NOMO-1 treated with DMSO at 0.1 percent for 48 hours (cell line): ENCODE measurements at regions not wholly inside any gene's neighbourhood (a gene's known extent, or its start where the extent isn't known, plus 50 kb on each side); places are given as distances from the start of the nearest gene placed in this dataset.
"Not testable (repeated sequence)": the region's sequence is repeated elsewhere in the genome, so short reads cannot be mapped to it uniquely, and the experiment has no call there.

ENCODE experiments used
- DNase-seq: peaks from one replicate; lab custom pipeline; 2025; ENCODE audit not compliant: unreplicated experiment; lab: John Stamatoyannopoulos, UW

DNA sequence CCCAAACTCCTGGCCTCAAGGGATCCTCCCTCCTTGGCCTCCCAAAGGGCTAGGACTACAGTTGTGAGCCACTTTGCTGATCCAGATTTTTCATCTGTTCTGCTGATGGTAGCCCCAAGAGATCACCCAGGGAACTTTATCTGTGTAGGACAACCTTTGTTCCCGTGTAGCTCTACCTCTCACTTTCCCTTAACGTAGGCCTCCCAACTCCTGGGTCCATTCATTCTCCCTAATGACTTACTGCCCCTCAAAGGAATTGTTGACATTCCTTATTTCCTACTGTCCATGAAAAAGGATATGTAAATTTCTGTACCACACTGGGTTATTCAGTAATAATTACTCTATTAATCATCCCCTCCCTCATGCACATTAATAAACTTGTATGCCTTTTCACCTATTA is 51.0 kb upstream of the PHF24 start:
- no peak for DNase-seq

DNA sequence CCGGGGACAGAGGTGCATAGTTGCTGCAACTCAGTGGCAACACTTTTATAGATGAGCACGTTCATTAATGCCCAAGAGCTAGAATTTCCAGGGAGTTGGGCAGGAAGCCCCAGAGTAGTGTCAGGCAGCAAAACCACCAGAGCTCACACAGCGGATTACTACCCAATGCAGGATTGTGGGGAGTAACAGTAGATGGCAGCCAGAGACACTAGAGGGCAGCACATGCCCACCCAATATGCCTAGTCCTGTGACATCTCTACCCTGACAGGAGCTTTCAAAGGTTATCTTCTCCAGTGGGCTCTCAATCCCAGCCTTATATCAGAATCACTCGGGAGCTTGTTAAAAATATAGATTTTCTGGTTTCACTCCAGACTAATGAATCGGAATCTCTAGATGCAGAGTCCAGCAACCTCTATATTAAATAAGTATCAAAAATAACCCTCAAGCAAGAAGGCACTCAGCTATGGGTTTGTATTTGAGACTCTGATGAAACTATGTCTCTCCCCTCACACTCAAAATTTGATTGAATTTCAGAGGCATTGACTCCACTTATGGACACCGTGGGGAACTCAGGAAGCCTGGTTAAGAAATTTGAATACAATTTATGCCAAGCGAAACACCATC is 58.4 kb upstream of the PHF24 start:
- peak; percentile 79 for DNase-seq

DNA sequence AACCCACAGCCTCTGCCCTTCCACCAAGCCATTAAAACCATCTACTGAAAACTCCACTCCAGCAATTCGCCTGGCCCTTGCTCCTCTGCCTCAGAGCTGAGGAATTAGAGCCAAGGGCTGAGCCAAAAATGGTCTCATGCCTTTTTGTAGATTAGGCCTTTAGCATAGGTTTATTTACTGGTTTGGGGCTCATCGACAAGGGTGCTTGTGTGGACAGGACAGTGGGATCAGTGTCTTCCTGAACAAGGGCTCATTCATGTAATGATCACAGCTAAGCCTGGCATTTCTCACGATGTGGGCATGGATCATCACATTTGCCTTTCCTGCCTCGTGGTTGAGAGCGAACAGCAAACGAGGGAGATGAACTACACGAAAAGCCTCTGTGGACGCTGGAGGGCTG is 59.2 kb upstream of the PHF24 start:
- no peak for DNase-seq

DNA sequence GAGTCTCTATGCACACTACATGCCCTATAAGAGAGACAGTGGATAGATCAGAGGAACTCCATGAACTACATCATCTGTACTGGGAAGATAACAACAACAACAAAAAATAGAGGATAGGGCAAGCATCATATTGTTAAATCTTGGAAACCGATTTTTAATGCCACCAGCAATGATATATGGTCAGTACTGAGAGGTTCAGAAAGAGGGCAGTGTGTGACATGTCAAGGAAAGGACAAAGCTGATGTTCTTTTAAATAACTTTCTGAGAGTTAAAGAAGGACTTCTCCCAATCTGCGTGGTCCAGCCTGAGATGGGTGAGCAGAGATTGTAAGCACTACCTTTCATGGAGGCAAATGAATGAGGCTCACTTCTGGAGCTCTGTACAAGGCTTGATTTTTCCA is 62.0 kb upstream of the PHF24 start:
- DNase-seq: no peak

DNA sequence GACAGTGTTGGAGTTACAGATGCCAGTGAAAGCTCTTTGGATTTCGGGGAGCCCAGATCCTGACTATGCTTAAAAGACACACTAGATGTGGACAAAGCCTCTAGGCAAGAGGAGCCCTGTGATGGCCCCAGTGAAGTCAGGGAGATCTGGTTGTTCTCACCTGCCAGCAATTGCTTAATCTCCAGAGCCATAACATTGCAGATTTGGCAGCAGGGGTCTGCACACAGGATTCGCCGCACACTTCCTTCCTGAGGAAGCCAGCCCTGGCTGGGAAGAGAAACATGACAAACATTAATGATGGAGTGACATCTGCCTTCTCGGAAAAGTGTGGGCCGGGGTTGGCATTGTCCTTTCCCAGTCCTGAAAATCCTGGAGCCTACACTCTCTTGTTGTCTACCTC is 65.2 kb upstream of the PHF24 start:
- DNase-seq: no peak

DNA sequence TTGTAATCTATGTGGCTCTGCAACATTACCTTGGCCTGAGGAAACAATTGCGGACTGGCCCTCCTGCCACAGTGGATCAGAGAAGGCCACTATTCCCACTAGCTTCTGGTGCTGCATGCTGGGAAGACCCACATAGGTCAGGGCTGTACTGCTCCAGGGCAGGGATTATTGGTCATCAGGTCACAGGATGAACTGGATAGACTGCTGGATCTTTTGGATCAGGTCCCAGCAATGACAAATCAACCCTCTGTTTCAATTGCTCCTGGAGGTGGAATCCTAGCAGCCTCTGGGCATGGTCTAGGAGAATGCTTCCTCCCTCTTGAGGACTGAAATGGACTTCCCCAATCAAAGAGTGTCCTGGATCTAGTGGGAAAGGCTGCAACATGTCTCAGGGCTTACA is 66.7 kb upstream of the PHF24 start:
- DNase-seq: no peak

DNA sequence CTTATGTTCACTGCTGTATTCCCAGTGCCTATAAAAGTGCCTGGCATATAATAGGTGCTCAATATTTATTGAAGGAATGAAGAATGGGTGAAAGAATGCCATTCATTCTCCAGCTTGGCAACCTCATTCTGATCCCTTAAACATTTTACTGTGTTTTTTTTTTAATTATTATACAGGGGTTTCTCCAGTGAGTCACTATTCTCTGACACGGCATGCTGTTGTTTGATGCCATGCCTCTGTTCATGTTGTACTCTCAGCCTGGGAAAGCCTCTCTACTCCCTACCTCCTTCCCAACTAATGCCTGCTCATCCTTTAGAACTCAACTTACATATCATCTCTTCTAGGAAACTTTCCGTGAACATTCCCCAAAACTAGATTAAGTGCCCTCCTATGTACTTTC is 70.2 kb upstream of the PHF24 start:
- DNase-seq: no peak

DNA sequence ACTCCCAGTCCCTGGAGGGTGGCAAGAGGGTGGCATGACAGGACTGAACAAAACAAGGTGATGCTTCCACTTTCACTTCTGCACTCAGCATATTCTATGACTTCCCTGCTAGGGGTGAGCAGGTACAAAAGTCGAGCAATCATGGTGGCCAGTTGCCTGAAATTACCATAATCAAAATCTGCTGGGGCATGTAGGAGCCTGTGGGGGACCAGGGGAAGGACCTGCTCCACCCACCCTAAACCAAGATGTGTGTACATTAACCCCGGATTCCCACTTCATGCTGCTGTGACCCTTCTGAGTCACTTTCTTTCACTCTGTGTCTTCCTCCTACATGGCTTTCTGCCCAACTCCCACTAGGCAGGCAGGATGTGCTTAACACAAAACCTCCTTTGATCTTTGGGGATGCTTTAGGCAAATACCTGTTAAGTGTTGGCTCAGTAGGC is 73.3 kb upstream of the PHF24 start:
- no peak for DNase-seq

DNA sequence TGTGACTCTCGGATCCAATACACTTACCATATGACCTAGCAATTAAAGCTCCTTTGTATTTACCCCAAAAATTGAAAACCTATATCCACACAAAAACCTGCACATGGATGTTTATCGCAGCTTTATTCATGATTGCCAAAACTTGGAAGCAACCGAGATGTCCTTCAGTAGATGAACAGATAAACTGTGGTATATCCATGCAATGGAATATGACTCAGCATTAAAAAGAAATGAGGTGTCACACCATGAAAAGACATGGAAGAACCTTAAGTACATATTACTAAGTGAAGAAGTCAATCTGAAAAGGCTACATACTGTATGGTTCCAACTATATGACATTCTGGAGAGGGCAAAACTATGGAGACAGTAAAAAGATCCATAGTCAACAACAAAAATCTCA is 82.0 kb upstream of the PHF24 start:
- DNase-seq: no peak

DNA sequence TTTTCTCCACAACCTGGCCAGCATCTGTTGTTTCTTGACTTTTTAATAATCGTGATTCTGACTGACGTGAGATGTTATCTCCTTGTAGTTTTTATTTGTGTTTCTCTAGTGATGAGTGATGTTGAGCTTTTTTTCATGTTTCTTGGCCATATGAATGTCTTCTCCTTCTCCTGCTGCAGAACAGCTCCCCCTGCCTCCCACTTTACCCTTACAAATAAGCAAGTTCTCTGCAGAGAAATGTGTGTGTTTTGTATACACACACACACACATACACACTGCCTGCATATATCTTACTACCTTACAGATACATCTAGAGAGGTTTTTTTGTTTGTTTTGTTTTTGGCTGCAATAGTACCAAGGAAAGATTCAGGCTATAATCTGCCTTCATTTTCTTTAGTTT is 88.7 kb upstream of the PHF24 start:
- DNase-seq: peak; percentile 5

DNA sequence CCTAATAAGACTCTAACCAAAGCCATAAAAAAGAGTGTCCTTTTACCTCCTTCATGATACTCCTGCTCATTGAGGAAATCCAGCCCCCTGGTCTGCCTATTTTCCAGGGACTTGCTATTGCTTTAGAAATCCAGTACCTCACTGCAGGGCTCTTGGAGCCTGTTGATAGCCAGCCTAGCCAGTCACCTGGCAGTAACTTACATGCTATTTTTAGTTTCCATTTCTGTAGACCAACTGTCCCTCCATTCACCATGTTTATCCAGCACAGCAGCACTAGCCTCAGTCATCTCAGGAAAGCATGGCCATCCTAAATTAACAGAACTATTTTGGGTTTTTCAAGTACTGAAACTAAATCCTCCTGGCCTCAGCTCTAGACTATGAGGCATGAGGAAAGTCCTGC is 91.5 kb upstream of the PHF24 start:
- no peak for DNase-seq

DNA sequence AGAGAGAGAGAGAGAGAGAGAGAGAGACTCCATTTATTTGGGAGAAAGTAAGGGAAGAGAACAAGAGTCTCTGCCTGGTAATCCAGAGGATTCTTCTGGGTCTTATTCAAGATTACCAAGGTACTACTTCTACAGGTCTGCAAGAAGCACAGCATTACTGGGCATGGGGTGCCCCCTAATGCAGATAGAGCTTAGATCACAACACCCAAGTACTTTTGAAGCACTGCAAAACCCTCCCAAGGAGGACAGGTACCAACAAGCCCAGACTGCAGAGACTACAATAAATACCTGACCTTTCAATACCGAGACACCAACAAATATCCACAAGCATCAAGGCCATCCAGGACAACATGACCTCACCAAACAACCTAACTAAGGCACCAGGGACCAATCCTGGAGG is 94.7 kb upstream of the PHF24 start:
- no peak for DNase-seq

DNA sequence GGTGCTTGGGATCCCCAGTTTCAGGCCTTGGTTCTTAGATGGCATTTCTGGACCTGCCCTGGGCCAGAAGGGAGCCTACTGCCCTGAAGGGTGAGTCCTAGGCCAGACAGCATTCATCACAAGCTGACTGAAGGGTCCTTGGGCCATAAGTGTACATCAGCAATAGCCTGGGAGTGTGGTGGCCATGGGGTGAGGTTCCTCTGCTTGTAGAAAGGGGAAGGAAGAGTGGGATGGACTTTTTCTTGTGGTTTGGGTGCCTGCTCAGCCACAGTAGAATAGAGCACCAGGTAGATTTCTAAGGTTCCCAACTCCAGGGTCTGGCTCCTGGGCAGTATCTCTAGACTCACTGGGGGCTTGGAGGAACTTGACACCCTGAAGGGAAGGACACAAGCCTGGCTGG is 95.2 kb upstream of the PHF24 start:
- peak; percentile 56 for DNase-seq

DNA sequence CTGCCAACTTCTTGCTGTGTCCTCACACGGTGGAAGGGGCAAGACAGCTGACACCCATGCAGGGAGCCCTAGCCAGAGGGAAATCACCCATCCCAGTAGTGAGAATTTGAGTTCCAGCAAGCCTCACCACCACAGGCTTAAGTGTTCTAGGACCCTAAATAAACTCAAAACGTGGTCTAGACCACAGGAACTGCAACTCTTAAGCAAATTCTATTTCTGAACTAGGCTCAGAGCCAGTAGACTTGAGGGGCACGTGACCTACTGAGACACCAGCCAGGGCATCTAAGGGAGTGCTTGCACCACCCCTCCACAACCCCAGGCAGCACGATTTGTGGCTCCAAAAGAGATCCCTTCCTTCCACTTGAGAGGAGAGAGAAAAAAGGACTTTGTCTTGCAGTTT is 96.0 kb upstream of the PHF24 start:
- DNase-seq: peak; percentile 66

DNA sequence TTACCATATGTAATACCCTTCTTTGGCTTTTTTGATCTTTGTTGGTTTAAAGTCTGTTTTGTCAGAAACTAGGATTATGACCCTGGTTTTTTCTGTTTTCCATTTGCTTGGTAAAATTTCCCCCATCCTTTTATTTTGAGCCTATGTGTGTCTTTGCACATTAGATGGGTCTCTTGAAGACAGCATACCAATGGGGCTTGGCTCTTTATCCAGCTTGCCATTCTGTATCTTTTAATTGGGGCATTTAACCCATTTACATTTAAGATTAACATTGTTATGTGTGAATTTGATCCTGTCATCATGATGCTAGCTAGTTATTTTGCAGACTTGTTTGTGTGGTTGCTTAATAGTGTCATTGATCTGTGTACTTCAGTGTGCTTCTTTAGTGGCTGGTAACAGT is 103.1 kb upstream of the PHF24 start:
- DNase-seq: not testable (repeated sequence)

DNA sequence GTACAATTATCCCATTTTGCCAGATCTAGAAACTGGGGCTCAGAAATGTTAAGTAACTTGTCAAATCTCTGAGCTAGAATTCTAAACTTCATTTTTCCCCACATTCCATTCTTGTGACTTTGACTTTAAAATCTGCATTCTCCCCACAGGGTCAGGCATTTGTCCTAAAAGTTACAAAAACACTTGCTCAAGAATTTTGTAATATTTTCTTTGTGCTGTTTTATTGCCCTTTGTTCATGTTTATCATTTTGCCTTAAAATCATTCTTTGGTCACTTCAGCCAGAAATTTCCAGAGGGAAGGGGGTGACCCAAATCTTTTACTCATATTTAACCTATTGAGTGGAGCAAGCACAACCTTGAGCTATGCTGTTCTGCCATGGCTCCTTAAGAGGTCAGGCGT is 120.1 kb upstream of the CCL21 start:
- DNase-seq: no peak

DNA sequence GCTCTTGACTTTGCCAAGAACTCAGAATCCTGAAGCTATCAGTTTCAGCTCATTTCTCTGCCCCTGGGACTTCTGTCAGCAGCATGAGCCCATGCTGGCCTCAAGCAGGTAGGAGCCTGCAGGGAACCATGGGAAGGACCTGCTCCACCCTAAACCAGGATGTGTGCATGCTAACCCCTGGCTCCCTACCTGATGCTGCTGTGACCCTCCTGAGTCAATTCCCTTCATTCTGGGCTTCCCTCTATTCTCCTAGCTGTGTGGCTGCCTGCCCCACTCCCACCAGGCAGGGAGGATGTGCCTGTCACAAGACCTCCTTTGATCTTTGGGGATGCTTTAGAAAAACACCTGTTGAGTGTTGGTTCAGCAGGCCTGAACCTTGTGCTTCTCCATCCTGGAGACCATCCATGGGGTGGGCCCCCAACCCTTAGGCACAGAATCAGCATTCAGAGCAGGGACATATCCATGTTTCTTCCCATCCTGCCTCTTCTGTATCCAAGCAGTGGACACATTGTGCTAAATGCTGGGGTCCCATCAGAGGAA is 117.1 kb upstream of the CCL21 start:
- DNase-seq: no peak

DNA sequence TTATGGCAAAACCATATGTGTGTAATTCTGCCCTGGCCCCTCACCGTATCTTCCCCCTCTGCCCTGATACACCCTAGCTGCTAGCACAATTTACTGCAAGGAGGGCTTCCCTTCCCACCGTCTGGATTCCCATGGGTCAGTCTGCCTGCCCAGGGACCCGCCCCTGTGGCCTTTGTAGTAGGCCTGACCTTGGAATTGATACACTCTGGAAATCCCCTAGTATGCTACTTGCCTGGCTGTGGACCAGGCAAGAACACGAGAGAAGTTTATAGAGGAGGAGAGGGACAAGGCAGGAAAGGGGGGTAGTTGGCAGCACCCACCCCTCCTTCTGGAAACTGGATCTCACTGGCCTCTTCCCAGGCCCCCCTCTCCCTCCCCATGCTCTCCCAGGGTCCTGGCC is 115.8 kb upstream of the CCL21 start:
- DNase-seq: no peak

DNA sequence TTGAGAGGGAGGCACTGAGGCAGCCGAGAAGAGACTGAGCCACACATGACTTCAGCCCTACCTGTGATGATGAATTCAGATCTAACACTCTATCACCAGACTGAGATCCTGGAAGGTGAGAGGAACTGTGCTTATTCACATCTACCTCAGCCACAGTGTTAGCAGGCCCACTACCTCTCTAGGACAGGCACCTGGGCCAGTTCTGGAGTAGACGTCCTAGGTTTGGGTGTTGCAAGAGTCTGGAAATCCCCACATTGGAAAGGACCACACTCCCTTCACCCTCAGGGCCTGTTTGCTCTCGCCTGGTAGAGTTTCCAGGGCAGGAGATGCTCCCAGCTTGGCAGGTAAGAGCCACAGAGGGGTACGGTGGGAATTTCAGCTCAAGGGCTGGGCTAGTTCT is 113.8 kb upstream of the CCL21 start:
- DNase-seq: no peak

DNA sequence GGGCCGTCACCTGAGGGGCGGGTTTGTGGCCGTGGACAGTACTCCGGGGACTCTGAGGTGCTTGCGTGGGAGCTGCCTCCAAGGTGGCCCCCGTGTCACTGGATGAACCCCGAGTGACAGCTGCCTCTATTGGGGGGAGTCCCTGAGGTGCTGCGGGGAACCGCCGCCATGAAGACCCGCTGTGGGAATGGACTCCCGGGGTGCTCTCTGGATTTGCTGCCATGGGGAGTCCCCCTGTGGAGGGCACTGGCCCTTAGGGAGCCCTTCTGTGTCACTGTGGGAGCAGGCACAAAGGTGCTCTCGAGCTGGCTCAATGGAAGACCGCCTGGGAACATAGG is 100.2 kb upstream of the CCL21 start:
- no peak for DNase-seq

DNA sequence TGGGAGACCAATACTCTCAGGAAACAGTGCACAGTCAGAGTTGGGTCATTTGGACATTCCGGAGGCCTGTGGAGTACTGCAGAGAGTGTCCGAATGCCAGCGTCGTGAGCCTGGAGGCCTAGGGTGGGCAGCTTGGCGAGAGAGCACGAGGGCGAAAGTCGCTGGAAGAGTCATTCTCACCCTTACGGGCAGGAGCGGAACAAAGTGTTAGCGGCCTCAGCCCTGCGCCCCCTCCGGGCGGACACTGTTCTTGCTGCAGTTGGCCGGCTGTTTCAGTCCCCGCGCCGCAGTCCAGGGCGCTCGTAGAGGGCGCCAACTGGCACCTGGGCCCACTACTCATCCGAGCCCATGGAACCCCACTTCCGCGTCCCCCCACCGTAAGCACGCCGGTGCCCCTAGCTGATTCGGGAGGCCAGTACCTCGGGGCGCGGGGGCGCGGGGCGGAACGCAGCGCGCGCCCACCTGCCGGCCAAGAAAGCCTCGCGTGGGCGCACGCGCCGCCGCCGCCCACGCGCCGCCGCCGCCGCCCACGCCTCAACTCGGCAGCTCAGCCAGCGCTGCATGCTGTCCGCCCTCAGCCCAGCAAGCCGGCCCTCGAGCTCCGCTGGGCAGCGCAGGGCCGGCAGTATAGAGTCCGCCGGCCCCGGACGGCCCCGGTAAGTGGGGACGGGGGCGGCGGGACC is 99.7 kb upstream of the CCL21 start:
- DNase-seq: peak; percentile 38

DNA sequence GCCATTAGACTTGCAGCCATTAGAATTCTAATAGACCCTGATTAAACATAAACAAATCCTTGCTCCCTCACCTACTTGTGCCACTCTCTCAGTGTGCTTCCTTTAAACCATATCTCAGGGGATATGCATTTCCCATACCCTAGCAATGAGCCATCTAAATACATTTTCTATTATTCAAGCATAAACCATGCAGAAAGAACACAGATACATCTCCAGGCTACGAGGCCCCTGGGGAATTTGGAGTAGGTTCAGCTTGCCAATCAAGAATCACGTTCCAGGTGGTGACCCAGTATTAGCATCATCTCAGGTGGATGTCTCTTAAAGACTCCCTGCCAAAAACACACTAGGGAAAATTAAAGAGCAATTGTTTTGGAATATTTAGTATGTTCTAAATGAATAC is 93.0 kb upstream of the CCL21 start:
- no peak for DNase-seq

DNA sequence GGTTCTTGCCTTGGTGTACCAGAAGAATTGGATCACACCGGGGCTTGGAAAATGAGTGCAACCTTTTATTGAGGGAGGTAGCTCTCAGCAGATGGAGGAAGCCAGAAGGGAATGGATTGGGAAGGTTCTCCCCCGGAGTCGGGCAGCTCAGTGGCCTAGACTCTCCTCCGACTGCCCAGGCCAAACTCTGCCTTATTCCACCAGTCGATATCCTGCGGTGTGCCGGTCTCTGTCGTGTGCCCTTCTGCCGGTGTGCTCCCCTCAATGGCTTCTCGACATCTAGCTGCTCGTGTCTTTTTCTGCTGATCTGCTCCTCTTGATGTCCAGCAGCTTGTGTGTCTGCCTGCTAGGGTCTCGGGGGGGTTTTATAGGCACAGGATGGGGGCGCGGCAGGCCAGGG is 87.4 kb upstream of the CCL21 start:
- no peak for DNase-seq
